ENCODE measurements at regions not wholly inside any gene's neighbourhood (a gene's known extent, or its start where the extent isn't known, plus 50 kb on each side); places are given as distances from the start of the nearest gene placed in this dataset.
"Not testable (repeated sequence)": the region's sequence is repeated elsewhere in the genome, so short reads cannot be mapped to it uniquely, and the experiment has no call there.

GRCh38 chr10:9452056-9452455 lies 1397.6 kb downstream of the GATA3 start:
- no peak overlapping the region for H3K27ac Mint-ChIP-seq
- H3K36me3 Mint-ChIP-seq: no peaks in the 10 kb centered on the region
- H3K27me3 Mint-ChIP-seq: no peaks in the 10 kb centered on the region
- DNase-seq (no peak), ATAC-seq (ENCODE audit: low read depth in 2 of 2) (no peak)
- Histone ChIP-seq H3K27ac (ENCODE audit: insufficient read depth, low read length, poor library complexity, severe bottlenecking) (no peak overlapping the region), H3K27me3 (ENCODE audit: control insufficient read depth, insufficient read depth, low read length) (no peaks in the 10 kb centered on the region), H3K4me1 (ENCODE audit: control insufficient read depth, insufficient read depth, low read length, poor library complexity, severe bottlenecking) (no peaks in the 10 kb centered on the region), H3K4me3 (ENCODE audit: low read depth, low read length) (no peak overlapping the region), H3K36me3 (ENCODE audit: control insufficient read depth, insufficient read depth, low read length) (no peaks in the 10 kb centered on the region), H3K9me3 (ENCODE audit: control insufficient read depth in 2 of 2, low read length in 2 of 2) (peaks cover 0 to 9% of the 10 kb centered on the region in 2 experiments)
- no peak overlapping the region for H3K4me3 Mint-ChIP-seq
- peaks cover 0 to 6% (median 2%) of the 10 kb centered on the region in 7 donors for H3K9me3 Mint-ChIP-seq
- H3K4me1 Mint-ChIP-seq: no peaks in the 10 kb centered on the region

DNA sequence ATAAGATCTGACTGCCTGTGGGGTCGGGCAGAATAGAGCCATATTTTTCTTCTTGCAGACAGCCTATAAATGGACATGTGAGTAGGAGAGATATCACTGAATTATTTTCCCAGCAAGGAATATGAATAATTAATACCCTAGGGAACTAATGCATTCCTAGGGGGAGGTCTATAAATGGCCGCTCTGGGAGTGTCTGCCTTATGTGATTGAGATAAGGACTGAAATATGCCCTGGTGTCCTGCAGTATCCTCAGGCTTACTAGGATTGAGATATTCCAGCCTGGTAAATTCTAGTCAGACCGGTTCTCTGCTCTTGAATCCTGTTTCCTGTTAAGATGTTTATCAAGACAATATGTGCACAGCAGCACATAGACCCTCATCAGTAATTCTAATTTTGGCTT lies 1399.4 kb downstream of the GATA3 start:
- not testable (repeated sequence) for H3K9me3 ChIP-seq (ENCODE audit: control insufficient read depth in 2 of 2, low read length in 2 of 2); H3K27me3 ChIP-seq (ENCODE audit: control insufficient read depth, insufficient read depth, low read length); H3K36me3 ChIP-seq (ENCODE audit: control insufficient read depth, insufficient read depth, low read length); H3K4me1 Mint-ChIP-seq; H3K27ac Mint-ChIP-seq; H3K4me3 ChIP-seq (ENCODE audit: low read depth, low read length); H3K9me3 Mint-ChIP-seq; H3K36me3 Mint-ChIP-seq; H3K27me3 Mint-ChIP-seq; H3K4me3 Mint-ChIP-seq; ATAC-seq (ENCODE audit: low read depth in 2 of 2); H3K27ac ChIP-seq (ENCODE audit: insufficient read depth, low read length, poor library complexity, severe bottlenecking); DNase-seq; H3K4me1 ChIP-seq (ENCODE audit: control insufficient read depth, insufficient read depth, low read length, poor library complexity, severe bottlenecking)

GRCh38 chr10:9469663-9470205 lies 1415.2 kb downstream of the GATA3 start:
- no peaks in the 10 kb centered on the region for H3K27me3 Mint-ChIP-seq
- ATAC-seq (ENCODE audit: low read depth in 2 of 2): no peak

GRCh38 chr10:9470581-9470980 lies 1416.1 kb downstream of the GATA3 start:
- Mint-ChIP-seq H3K27me3 (no peaks in the 10 kb centered on the region), H3K4me3 (no peak overlapping the region), H3K36me3 (no peaks in the 10 kb centered on the region), H3K9me3 (no peaks in the 10 kb centered on the region), H3K27ac (no peak overlapping the region), H3K4me1 (no peaks in the 10 kb centered on the region)
- ATAC-seq (ENCODE audit: low read depth in 2 of 2) (no peak), DNase-seq (no peak)
- H3K9me3 ChIP-seq (ENCODE audit: control insufficient read depth in 2 of 2, low read length in 2 of 2): no peaks in the 10 kb centered on the region
- no peak overlapping the region for H3K27ac ChIP-seq (ENCODE audit: insufficient read depth, low read length, poor library complexity, severe bottlenecking)
- H3K27me3 ChIP-seq (ENCODE audit: control insufficient read depth, insufficient read depth, low read length): no peaks in the 10 kb centered on the region
- no peaks in the 10 kb centered on the region for H3K4me1 ChIP-seq (ENCODE audit: control insufficient read depth, insufficient read depth, low read length, poor library complexity, severe bottlenecking)
- no peak overlapping the region for H3K4me3 ChIP-seq (ENCODE audit: low read depth, low read length)
- no peaks in the 10 kb centered on the region for H3K36me3 ChIP-seq (ENCODE audit: control insufficient read depth, insufficient read depth, low read length)

More at GRCh38 chr10:9469663-9470205, 1415.2 kb downstream of the GATA3 start:
- Mint-ChIP-seq H3K36me3 (no peaks in the 10 kb centered on the region), H3K4me3 (no peak overlapping the region), H3K4me1 (no peaks in the 10 kb centered on the region), H3K9me3 (no peaks in the 10 kb centered on the region), H3K27ac (no peak overlapping the region)
- no peak overlapping the region for H3K4me3 ChIP-seq (ENCODE audit: low read depth, low read length)
- H3K27me3 ChIP-seq (ENCODE audit: control insufficient read depth, insufficient read depth, low read length): no peaks in the 10 kb centered on the region
- H3K4me1 ChIP-seq (ENCODE audit: control insufficient read depth, insufficient read depth, low read length, poor library complexity, severe bottlenecking): no peaks in the 10 kb centered on the region
- H3K9me3 ChIP-seq (ENCODE audit: control insufficient read depth in 2 of 2, low read length in 2 of 2): no peaks in the 10 kb centered on the region
- no peak for DNase-seq
- no peaks in the 10 kb centered on the region for H3K36me3 ChIP-seq (ENCODE audit: control insufficient read depth, insufficient read depth, low read length)
- no peak overlapping the region for H3K27ac ChIP-seq (ENCODE audit: insufficient read depth, low read length, poor library complexity, severe bottlenecking)

GRCh38 chr10:9501944-9502343 lies 1447.5 kb downstream of the GATA3 start:
- H3K27me3 ChIP-seq (ENCODE audit: control insufficient read depth, insufficient read depth, low read length): no peaks in the 10 kb centered on the region
- Mint-ChIP-seq H3K9me3 (no peaks in the 10 kb centered on the region), H3K27ac (no peak overlapping the region), H3K4me3 (no peak overlapping the region), H3K4me1 (no peaks in the 10 kb centered on the region), H3K27me3 (no peaks in the 10 kb centered on the region), H3K36me3 (no peaks in the 10 kb centered on the region)
- H3K9me3 ChIP-seq (ENCODE audit: control insufficient read depth in 2 of 2, low read length in 2 of 2): no peaks in the 10 kb centered on the region
- ATAC-seq (ENCODE audit: low read depth in 2 of 2): no peak
- H3K4me3 ChIP-seq (ENCODE audit: low read depth, low read length): no peak overlapping the region
- no peak for DNase-seq
- H3K4me1 ChIP-seq (ENCODE audit: control insufficient read depth, insufficient read depth, low read length, poor library complexity, severe bottlenecking): no peaks in the 10 kb centered on the region
- H3K27ac ChIP-seq (ENCODE audit: insufficient read depth, low read length, poor library complexity, severe bottlenecking): no peak overlapping the region
- no peaks in the 10 kb centered on the region for H3K36me3 ChIP-seq (ENCODE audit: control insufficient read depth, insufficient read depth, low read length)

DNA sequence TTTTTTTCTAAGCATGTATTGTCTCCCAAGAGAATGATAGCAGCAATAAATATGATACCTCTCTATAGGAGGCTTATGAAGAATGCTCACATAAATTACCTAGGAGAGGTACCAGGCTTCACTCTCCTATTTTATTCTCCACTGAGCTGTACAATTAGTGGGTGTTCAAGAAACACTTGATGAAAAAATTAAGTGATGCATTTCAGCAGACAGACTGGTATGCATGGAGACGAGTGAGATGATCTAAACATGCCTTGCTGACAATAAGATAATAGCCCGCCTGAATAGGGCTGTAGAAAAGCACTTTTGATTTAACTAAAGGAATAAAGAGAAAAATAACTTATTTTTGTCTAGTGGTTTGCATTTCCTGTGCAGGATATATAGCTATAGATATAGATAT lies 1449.7 kb downstream of the GATA3 start:
- Mint-ChIP-seq H3K9me3 (peaks cover 0 to 5% (median 0%) of the 10 kb centered on the region in 7 donors), H3K4me1 (no peaks in the 10 kb centered on the region), H3K4me3 (no peak overlapping the region), H3K27ac (no peak overlapping the region), H3K36me3 (no peaks in the 10 kb centered on the region), H3K27me3 (no peaks in the 10 kb centered on the region)
- no peak for ATAC-seq (ENCODE audit: low read depth in 2 of 2)
- Histone ChIP-seq H3K27ac (ENCODE audit: insufficient read depth, low read length, poor library complexity, severe bottlenecking) (no peak overlapping the region), H3K9me3 (ENCODE audit: control insufficient read depth in 2 of 2, low read length in 2 of 2) (no peaks in the 10 kb centered on the region), H3K36me3 (ENCODE audit: control insufficient read depth, insufficient read depth, low read length) (no peaks in the 10 kb centered on the region), H3K4me1 (ENCODE audit: control insufficient read depth, insufficient read depth, low read length, poor library complexity, severe bottlenecking) (no peaks in the 10 kb centered on the region), H3K27me3 (ENCODE audit: control insufficient read depth, insufficient read depth, low read length) (no peaks in the 10 kb centered on the region), H3K4me3 (ENCODE audit: low read depth, low read length) (no peak overlapping the region)
- DNase-seq: no peak

GRCh38 chr10:9505546-9505945 lies 1451.1 kb downstream of the GATA3 start:
- no peaks in the 10 kb centered on the region for H3K36me3 Mint-ChIP-seq
- H3K27me3 ChIP-seq (ENCODE audit: control insufficient read depth, insufficient read depth, low read length): no peaks in the 10 kb centered on the region
- H3K36me3 ChIP-seq (ENCODE audit: control insufficient read depth, insufficient read depth, low read length): no peaks in the 10 kb centered on the region
- no peak for ATAC-seq (ENCODE audit: low read depth in 2 of 2)
- H3K9me3 Mint-ChIP-seq: peaks cover 0 to 5% (median 0%) of the 10 kb centered on the region in 7 donors
- no peaks in the 10 kb centered on the region for H3K4me1 Mint-ChIP-seq
- H3K27ac Mint-ChIP-seq: no peak overlapping the region
- DNase-seq: no peak
- H3K4me1 ChIP-seq (ENCODE audit: control insufficient read depth, insufficient read depth, low read length, poor library complexity, severe bottlenecking): no peaks in the 10 kb centered on the region
- no peaks in the 10 kb centered on the region for H3K27me3 Mint-ChIP-seq
- no peak overlapping the region for H3K4me3 Mint-ChIP-seq
- no peak overlapping the region for H3K27ac ChIP-seq (ENCODE audit: insufficient read depth, low read length, poor library complexity, severe bottlenecking)
- no peaks in the 10 kb centered on the region for H3K9me3 ChIP-seq (ENCODE audit: control insufficient read depth in 2 of 2, low read length in 2 of 2)
- H3K4me3 ChIP-seq (ENCODE audit: low read depth, low read length): no peak overlapping the region

- H3K9me3 ChIP-seq (ENCODE audit: control insufficient read depth in 2 of 2, low read length in 2 of 2): no peaks in the 10 kb centered on the region
- no peaks in the 10 kb centered on the region for H3K4me1 ChIP-seq (ENCODE audit: control insufficient read depth, insufficient read depth, low read length, poor library complexity, severe bottlenecking)
- H3K4me3 Mint-ChIP-seq: no peak overlapping the region
- no peaks in the 10 kb centered on the region for H3K27me3 ChIP-seq (ENCODE audit: control insufficient read depth, insufficient read depth, low read length)
- DNase-seq (no peak), ATAC-seq (ENCODE audit: low read depth in 2 of 2) (no peak)
- no peaks in the 10 kb centered on the region for H3K27me3 Mint-ChIP-seq
- H3K36me3 ChIP-seq (ENCODE audit: control insufficient read depth, insufficient read depth, low read length): no peaks in the 10 kb centered on the region
- H3K27ac ChIP-seq (ENCODE audit: insufficient read depth, low read length, poor library complexity, severe bottlenecking): no peak overlapping the region
- H3K9me3 Mint-ChIP-seq: peaks cover 0 to 5% (median 0%) of the 10 kb centered on the region in 7 donors
- no peak overlapping the region for H3K27ac Mint-ChIP-seq
- H3K4me1 Mint-ChIP-seq: no peaks in the 10 kb centered on the region
- H3K36me3 Mint-ChIP-seq: no peaks in the 10 kb centered on the region
- H3K4me3 ChIP-seq (ENCODE audit: low read depth, low read length): no peak overlapping the region
These were observed 1454.1 kb downstream of the GATA3 start for GRCh38 chr10:9508606-9509005.
